NCI-H2227 (cell line): ENCODE measurements at regions not wholly inside any gene's neighbourhood (a gene's known extent, or its start where the extent isn't known, plus 50 kb on each side); places are given as distances from the start of the nearest gene placed in this dataset.
"Not testable (repeated sequence)": the region's sequence is repeated elsewhere in the genome, so short reads cannot be mapped to it uniquely, and the experiment has no call there.

Experiments
- DNase-seq: peaks from one replicate; lab custom pipeline; 2025; ENCODE audit not compliant: unreplicated experiment; lab: John Stamatoyannopoulos, UW

DNA sequence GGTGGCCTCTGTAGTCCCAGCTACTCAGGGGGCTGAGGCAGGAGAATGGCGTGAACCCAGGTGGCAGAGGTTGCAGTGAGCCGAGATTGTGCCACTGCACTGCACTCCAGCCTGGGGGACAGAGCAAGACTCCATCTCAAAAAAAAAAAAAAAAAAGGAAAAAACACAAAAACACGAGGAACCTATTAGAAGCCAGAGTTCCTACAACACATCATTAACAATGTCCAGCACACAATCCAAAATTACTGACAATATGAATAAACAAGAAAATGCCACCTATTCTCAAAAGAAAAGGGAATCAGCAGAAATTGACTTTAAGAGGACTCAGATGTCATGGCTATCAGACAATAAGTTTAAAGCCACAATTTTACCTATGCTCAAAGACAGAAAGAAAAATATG, 57.3 kb upstream of the HS3ST3A1 start:
- DNase-seq: not testable (repeated sequence)

DNA sequence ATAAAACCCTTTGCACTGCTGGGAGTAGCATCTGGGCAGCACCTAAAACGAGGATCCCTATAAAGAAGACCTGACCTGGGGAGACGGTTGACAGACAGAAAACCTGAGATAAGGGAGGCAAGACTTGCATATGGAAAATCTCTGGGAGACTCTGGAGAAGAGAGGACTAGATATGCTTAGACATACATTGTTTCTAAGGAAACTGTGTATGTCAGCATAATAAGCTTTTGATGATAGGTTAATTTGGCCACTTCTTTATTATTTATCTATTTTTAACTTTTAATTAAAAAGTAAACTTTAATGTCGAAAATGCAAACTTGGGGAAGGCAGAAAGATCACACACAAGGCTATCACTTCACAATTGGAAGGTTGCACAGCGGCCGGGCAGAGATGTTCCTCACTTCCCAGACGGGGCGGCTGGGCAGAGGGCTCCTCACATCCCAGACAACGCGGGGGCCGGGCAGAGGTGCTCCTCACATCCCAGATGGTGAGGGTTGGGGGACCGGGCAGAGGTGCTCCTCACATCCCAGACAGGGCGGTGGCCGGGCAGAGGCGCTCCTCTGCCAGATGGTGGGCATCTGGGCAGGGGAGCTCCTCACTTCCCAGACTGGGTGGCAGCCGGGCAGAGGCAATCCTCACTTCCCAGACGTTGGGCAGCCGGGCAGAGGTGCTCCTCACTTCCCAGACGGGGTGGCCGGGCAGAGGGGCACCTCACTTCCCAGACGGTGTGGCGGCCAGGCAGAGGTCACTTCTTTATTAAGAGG, 64.3 kb upstream of the HS3ST3A1 start:
- DNase-seq: no peak

DNA sequence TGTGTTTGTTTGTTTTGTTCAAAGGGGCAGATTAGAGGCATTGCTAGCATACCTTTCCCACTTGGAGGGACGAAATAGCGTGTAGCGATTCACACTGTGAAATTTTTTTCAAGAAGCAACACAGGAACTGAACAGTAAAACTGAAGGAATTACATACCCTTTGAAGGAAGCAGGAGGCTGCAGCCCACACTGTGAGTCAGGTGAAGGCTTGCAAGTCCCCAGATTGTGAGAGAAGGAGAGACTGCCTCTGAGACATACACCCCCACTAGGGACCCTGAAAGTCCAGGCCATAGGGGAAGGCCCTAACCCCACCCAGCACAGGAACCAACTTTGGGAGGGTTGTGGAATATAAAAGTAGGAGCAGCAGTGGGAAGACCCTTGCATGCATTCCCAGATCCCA, 69.6 kb upstream of the HS3ST3A1 start:
- no peak for DNase-seq

DNA sequence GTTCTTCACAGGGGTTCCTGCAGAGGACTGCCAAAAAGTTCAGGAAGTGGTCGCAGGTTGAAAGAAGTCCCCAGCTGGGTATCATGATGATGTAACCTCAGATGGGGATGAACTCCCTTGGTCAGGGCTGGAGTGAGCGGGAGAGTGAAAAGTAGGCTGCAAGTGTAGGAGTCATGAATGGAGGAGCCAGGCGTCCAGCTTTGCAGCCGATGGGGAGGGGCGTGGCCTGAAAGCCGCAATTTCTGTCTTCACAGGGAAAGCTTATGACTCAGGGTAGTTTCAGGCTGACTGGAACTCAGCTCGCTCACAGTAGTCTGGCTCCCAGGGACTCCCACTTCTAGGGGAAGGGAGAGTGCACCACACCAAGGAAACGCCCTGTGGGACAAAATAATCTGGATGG, 70.0 kb upstream of the HS3ST3A1 start:
- no peak for DNase-seq

DNA sequence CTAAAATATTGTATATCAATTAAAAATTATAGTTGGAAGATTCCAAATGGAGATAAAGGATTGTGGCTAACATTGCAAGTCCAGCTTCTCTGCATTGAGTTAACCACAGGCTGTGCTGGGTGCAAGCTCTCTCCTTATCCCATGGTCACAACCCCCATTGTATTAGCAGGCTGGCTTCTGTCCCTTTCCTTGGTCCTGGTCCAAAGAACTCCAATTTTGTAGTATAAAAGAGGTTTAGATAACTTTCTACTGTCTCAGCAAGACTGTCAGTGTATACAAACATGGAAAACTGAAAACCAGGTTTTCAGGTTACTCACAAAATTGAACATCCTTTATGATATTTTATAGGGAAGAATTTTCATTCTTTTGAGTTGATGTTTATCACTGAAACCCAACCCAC, 76.6 kb upstream of the HS3ST3A1 start:
- no peak for DNase-seq

DNA sequence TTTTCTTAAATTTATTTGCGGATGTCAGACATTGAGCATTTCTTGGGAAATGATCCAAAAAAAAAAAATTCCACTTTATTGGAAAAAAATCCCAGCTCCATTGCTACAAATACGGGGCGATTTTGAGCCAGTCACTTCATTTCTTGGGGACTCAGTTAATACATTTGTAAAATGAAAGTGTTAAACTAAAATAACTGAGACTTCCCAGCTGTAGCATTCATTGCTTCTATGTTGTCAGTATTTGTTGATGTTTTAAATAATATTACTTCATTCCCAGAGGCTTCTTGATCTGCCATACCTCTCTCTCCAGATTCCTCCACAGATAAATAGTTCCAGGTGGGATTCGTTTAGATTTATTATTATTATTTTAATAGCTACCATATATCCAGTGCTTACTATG, 77.1 kb upstream of the HS3ST3A1 start:
- no peak for DNase-seq

DNA sequence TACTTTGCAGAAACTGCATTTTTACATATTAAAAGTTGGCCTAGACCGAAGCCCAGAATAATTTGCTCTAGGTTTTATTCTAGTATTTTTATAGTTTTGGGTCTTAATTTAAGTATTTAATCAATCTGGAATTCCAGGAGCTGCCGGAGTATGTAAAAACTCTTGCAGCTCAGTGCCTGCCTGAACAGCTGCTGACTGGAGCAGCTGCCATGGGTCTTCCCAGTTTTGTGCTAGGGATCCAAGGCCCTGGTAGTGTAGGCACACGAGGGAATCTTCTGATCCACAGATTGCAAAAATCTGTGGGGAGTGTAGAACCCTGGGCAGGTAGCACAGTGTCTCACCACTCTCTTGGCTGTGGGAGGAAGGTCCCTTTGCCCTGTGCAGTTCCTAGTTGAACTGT, 87.0 kb upstream of the HS3ST3A1 start:
- no peak for DNase-seq

DNA sequence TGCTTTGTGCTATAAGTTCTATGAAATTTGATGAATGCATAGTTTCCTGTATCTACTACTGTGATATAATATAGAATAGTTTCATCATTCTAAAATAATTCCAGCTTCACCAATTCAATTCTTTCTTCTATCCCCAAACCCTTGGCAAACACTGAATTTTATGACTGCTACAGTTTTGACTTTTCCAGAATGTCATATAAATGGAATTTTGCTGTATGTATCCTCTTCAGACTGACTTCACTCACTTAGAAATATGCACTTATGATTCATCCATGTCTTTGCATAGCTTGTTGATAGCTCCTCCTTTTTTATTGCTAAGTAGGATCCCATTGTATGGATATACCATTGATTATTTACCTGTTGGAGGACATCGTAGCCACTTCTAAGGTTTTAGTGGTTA, 89.1 kb upstream of the HS3ST3A1 start:
- no peak for DNase-seq

DNA sequence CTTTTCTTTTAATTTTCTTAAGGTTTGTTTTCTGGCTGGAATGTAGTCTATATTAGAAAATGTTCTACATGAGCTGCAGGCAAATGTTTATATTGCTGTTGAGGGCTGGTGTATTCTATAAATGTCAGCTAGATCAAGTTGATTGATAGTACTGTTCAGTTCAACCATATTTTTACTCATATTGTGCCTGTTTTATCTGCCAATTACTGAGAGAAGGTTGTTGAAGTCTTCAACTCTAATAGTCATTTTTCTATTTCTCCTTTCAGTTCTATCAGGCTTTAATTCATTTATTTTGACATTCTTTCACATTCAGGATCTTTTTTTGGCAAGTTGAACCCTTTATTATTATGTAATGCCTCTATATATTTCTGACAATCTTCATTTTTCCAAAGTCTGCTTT, 93.2 kb upstream of the HS3ST3A1 start:
- DNase-seq: no peak

DNA sequence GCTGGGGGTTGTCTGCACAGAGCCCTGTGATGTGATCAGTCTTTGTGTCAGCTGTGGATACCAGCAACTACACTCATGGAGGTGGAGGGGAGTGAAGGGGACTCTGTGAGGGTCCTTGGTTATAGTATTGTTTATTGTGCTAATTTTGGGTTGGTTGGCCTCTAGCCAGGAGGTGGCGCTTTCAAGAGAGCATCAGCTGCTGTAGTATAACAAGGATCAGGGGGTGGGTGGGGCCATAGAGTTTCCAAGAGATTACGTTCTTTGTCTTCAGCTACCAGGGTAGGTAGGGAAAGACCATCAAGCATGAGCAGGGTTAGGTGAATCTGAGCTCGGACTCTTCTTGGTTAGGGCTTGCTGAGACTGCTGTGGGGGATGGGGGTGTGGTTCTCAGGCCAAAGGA, 97.1 kb upstream of the HS3ST3A1 start:
- no peak for DNase-seq

DNA sequence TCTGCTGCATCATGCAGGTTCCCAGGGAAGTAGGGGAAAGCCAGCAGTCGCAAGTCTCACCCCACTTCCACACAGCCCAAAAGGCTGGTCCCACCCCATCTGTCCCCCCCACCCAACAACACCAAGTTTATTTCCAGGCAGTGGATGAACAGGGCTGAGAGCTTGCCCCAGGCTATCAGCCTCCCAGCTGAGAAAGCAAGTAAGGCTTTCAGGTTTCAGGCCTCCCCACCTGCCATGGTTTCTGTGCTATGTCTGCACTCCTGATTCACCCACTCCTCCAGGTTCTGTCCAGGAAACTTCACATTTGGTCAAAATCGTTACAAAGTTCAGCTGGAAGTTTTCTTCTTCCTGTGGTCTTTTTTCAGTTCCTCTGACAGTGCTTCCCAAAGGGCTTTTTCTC, 97.5 kb upstream of the HS3ST3A1 start:
- no peak for DNase-seq

DNA sequence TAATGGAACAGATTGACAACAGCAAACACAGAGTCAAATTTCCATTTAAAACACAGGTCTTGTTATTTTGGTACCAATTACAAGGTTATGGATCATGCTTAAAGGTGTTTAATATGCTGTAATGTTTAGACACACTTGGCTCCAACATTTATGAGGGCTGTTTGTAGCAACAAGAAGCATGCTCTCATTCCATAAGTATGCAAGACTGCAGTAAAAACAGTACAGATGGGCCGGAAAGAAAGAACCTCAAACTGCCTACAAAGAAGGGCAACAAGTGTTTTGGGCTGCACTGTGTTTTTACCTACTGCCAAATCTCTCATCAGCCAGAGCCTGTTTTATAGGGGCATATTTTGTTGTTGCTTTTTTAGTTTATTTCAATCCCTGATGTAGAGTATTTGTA, 100.5 kb upstream of the HS3ST3A1 start:
- no peak for DNase-seq

DNA sequence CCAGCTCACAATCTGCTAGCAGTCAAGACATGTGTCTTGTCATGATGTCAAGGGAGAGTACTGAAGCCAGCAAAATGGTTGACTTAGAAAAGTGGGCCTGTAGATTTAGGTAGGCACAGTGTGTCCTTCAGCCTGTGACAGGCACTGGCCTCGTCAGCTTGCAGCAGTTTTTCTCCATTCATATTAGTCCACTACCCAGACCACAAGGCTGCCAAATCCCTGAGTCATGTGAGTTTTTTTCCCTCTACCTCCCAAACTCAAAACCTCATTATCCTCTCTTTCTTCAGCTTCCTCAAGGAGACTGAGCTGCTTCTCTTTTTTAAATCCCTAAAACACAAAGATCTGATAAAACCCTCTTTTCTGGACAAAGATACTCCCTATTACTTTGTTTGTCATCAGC, 102.6 kb upstream of the HS3ST3A1 start:
- no peak for DNase-seq

DNA sequence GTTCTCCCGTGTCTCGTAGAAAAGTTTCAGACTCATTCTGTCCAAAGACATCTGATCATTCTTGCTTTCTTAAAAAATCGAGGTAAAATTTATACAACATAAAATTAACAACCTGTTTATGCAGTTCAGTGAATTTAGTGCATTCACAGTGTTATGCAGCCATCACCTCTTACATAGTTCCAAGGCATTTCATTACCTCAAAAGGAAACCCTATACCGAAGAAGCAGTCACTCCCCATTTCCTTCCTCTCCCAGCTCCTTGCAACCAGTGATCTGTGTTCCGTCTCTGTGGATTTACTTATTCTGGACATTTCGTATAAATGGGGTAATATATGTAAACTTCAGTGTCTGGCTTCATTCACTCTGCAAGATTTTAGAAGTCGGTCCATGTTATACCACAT, 103.5 kb upstream of the HS3ST3A1 start:
- DNase-seq: no peak

DNA sequence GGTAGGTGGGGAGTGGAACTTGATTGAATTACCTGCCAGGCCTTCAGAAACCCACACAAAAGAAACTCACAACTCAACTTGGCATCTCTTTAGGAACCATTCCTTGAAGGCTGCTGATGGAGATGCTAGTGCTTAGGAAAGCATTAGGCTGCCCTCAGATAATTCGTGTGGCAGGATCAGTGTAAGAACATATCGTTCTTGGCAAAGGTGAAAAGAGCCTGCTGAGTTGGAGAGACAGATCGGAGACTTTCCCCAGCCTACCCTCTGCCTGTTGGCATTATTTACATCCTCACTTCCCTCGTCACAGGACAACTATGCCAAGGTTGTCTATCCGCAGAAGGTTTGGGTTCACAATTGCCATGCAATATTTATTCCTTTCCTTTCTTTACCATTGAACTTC, 120.0 kb upstream of the HS3ST3A1 start:
- no peak for DNase-seq

DNA sequence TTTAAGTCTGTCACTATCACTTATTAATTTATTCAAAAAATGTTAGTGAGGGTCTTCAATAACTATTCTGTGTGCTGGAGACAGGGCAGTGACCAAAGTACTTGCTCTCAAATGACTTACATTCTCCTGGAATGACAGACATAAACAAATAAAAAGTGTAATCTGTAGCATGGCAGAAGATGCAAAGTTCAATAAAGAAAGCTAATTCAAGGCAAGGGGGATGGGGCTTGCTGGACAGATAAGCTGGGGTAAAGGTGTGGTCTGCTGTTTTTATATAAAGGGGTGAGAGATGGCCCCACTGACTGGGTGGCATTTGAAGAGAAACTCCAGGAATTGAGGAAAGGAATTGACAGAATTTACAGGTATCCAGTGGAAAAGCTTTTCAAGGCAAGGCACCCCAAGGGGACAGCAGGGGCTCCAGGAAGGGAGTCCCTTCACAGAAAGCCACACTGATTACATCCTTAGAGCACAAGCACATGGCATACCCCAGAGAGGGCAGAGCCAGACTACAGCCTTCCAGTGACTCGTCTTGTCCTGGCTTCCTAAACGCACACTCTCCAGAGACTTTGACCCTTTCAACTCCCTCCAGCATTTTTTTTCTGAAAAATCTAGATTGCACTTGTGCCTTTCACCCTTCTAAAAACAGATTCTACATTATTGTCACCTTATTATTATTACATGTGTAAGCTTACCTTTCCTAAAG, 123.7 kb upstream of the HS3ST3A1 start:
- no peak for DNase-seq

DNA sequence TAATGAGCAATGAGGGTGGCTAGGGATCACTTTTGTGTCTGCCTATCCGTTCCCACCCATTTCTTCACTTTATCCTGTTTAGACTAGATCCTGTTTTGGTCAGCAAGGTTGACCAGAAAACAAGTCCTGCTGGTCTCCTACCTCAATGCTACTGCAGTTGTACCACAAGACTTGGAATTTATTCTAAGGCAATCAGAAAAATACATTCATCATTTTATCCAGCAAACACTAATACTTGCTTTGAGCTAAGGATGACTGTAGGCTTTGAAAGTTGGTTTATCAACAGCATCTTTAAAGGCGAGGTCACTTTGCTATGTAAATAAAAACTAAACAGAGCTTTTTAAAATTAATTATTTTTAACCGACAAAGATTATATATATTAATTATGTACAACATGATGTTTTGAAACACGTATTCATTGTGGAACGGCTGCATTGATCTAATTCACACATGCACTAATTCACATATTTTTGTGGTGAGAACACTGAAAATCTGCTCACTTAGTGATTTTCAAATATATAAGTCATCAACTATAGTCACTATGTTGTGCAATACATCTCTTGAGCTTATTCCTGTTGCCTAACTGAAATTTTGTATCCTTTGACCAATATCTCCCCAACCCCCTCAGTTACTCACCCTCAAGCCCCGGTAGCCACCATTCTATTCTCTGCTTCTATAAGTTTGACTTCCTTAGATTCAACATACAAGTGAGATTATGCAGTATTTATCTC, 125.9 kb upstream of the HS3ST3A1 start:
- DNase-seq: no peak

DNA sequence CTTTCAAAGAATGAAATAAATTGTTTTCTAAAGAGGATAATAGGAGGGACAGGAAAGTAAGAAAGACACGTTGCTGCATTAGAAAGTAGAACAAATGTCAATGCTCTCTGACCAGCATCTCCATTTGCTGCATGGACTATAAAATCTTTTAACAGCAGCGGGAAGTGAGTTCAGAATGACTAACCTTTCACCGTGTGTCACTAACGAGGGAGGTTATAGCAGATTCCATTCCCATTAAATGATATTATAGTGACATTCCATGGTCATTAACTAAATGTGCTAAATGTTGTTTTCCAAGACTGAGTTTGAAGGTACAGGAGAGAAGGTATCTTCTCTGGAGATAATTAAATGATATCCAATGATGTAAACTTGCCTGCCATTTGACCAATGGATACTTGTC, 127.1 kb upstream of the HS3ST3A1 start:
- no peak for DNase-seq

DNA sequence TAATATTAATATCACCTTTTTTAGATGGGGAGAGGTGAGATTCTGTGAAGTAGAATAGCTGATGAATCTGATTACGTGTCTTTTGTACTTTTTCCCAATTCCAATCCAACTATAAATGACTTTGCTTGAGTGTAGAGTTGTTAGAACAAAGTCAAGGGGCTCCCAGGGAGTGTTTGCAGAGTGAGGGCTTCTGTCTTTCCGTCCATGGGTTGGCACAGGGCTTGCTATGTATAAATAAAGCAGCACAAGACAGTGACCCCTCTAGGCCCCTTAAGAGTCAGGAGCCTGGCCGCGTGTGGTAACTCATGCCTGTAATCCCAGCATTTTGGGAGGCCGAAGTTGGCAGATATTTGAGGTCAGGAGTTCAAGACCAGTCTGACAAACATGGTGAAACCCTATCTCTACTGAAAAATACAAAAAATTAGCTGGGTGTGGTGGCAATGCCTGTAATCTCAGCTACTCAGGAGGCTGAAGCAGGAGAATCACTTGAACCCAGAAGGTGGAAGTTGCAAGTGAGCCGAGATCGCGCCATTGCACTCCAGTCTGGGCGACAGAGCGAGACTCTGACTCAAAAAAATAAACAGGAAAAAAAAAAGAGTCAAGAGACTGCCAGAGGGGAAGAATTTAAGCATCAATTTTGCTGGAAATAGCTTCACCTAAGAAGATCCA, 127.9 kb upstream of the HS3ST3A1 start:
- DNase-seq: no peak

DNA sequence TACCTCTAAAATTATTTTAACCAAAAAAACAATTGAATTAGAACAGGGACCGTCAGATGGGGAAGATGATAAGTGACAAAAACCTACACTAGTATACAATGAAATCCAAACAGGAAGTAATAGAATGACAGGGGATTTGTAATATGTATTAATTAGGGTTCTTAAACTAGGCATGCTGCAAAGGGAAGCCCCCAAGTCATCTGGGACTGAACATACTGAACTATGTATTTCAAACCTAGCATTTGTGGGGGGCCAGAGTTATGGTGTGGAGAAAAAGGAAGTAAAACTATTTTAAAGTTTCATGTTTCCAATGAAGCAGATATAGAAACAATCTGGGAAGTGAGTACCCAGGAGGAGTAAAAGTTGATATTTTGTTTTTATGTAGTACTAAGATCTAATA, 133.2 kb upstream of the HS3ST3A1 start:
- DNase-seq: no peak

DNA sequence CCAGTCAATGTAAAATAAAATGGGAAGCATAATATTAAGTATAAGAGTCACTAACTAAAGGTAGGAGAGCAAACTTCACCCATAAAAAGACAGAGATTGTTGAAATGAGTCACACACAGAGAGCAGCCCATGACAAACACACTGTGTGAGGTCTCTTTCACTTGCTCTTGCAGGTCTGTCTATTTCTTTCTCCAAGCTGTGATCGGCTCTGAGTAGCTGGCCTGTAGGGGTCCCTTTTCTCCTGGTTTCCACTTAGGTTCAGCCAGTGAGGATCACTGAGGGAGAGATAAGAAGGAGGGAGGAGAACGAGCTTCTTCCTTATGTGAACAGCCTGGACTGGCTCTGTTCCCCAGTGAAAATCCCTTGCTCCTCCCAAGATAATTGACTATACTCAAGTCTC, 133.7 kb upstream of the HS3ST3A1 start:
- DNase-seq: no peak

DNA sequence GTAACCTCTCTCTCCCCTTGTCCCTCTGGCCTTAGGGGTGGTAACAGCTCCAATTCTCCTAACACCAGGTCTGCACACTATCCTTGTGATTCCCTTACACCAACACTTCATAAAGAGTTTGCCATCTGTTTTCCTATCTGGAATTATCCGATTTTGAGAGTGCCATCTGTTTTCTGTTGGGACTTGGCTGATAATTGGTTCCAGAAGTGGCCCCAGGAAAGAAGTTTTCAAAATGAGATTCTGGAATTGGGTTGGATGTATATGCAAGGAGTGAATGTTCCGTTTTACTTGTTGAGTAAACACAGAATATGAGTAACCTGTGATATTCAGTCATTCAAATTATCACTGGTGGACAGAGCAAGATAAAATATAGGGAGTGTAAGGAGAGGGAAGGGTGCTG, 134.1 kb upstream of the HS3ST3A1 start:
- no peak for DNase-seq
